Sigmoid colon (tissue), 3 donors: ENCODE measurements at regions not wholly inside any gene's neighbourhood (a gene's known extent, or its start where the extent isn't known, plus 50 kb on each side); places are given as distances from the start of the nearest gene placed in this dataset.

Experiments
- CTCF ChIP-seq, 4 experiments: fragments of 450-650 bp in 3 of 4; fragments of 200-600 bp in 1 of 4; IDR thresholded peaks; one replicate each; pipeline ENCODE4 v1.5.1; 2016 to 2019; ENCODE audit warnings: antibody characterized with exemption in 4 of 4, mild to moderate bottlenecking in 3 of 4, moderate library complexity in 2 of 4
- POLR2A ChIP-seq, 2 donors: fragments of 450-650 bp; IDR thresholded peaks; one replicate each; pipeline ENCODE4 v1.6.1; 2016; ENCODE audit warnings: antibody characterized with exemption in 2 of 2, mild to moderate bottlenecking in 2 of 2, moderate library complexity in 2 of 2

GRCh38 chr1:94675373-94675772 lies 133.8 kb upstream of the F3 start:
- no peak for TF ChIP-seq CTCF (IDR thresholded peaks at IDR 0.05)
- TF ChIP-seq POLR2A (IDR thresholded peaks at IDR 0.05) = no peak
